HG03457 (cell line): ENCODE measurements at regions not wholly inside any gene's neighbourhood (a gene's known extent, or its start where the extent isn't known, plus 50 kb on each side); places are given as distances from the start of the nearest gene placed in this dataset.
A peak's percentile ranks its signal among the peaks of the same experiment; 100 is the strongest.

Experiments used
- ATAC-seq: cut with Tn5 transposase; IDR thresholded peaks from one replicate; pipeline ENCODE4 v1.9.1; 2021; ENCODE audit warnings: moderate number of reproducible peaks; ENCODE audit not compliant: unreplicated experiment

DNA sequence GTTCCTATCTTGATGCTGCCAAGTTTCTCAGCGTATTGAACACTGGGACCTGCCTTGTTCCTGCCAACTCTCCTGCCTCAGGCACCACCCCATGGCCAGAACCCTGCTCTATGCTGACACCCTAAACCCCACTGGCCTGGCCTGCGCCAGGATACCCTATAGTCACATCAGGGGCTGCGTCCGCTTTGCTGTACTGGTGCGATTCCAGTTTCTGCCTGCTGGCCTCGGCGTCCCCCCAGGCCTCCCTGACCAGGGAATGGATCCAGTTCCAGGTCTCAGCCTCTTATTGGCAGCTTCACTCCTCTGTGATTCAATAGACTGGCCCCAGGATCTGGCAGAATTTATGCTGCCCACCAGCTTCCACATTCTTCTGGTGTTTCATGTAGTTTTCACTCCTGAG lies 55.0 kb downstream of the GPR6 start:
- no peak for ATAC-seq

DNA sequence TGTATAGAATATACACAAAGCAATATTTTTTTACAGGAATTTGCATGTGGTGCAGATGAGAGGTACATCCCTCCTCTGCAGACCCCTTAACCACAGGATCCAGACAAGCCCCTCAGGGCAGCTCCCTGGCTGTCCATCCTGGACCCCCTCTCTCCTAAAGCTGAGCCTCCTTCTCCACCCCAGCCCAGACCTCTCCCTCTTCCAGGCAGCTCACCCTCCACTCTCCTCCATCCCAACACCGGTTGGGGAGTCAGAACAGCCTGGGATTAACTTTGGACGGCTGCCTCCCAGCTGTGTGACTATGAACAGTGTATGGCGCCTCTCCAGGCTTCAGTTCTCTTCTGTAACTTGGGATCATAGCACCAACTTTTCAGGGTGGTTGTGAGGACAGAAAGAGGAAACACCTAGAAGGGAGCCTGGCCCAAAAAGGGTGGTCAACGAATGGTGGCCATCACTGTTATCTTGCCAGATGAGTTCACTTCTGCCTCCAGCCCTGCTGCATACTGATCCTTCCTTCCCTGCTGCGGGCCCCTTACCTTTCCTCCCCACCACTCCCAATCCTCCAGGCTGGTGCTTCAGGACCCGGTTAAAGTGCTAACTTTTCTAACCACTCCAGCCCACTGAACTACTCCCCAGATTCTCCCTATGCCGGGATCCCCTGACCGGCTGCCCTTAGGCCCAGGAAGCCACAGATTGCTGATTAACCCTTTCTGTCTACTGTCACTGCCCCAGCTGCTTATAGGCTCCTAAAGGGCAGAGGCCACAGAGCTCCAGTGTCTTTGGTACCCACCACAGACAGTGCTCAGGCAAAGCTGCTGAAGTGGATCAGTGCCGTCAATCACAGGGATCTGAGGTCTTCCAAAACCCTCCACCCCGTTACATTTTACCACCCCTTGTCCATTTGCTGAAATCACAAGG lies 55.9 kb downstream of the GPR6 start:
- ATAC-seq, result no peak

DNA sequence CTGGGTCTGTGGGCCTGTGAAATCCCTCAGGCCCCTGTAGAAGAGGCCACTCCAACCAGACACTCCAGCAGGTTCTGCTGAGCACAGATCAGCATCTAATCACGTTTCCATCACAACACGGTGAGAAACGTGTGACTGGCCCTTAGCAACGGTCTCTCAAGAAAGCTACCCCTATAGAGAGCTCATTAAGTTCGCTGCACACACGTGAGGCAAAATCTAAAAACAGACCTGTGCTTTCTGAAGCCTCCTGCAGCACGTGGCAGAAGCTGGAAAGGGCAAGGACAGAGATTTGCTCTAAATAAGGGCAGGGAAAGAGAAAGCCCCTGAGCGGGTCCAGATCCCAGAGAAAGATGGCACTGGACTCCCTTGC lies 56.5 kb downstream of the GPR6 start:
- no peak for ATAC-seq

DNA sequence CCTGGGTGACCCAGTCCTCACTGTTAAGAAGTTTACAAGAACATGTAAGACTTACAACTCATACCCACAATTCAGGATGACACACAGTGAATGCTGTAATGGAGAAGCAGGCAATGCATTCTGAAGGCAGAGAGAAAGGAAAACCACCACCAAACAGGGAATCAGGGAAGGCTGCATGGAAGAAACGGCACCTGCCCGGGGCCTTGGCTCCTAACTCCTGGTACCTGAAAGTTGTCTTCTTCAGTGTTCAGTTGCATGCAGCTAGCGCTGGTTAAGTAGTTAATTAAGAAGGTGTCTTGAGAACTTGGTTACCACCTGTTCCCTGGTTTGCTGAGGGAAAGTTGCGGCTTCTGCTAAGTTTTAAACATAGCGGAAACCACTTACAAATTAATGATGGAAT lies 57.2 kb downstream of the GPR6 start:
- no peak for ATAC-seq

DNA sequence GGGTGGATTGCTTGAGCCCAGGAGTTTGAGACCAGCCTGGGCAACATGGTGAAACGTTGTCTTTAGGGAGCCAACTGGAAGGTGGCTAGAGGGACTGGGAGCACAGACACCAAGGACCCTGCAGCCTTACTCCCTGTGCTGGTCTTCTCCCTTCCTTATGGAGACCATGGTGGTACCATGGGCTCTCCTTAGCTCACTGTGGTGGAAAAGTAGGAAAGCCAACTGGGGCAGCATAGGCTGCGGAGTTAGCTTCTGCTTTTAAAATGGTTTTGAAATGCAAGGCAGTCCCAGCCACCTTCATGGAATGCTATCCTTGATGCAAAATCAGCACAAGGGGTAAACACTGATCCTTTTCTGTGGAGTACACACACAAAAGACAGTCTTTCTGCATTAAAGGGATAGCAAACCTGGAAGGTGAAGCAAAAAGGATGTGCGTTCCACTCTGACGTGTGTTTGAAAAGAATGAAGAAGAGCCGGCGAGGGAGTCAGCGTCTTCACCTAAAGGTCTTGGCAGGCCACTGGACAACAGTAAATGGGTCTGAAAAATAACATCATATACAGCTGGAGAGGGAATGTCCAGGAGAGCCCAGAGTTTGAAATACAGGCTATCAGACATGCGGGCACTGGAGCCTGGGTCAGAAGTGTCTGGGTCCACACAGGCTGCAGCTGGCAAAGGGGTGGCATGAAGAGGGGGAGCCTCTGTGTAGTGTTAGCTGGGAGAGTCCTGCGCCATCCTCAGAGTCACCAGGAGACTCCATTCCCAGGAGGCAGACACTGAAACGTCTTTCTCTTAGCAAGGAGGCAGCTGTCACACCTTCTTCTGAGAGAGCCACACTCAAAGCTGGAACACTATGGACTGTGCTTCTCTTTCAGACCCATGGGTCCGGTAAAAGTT lies 58.5 kb downstream of the GPR6 start:
- no peak for ATAC-seq

DNA sequence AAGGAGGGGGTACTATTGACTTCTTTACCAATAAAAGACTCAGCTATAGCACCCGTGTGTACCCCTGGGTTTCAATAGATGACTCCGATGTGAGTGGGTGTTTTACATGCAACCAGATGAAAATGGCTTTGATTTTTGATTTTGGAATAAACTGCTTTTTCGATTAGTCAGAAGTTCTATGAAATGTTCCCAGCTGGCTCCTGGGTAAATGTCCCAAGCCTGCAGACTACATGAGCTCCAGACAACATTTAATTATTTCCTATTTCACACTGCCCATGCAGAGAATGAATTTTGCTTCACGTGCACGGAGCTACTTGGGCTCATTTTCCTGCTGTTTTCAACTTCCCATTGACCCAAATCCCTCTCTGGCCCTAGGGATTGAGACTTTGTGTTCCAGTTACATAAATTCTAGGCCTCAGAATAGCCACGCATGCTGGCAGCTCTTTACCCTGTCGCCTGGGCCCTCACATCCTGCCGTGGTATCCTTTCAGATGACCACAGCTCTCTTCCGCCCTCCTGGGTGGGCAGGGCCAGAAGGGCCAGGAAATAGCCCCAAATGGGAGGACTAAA lies 59.7 kb downstream of the GPR6 start:
- ATAC-seq, result no peak

DNA sequence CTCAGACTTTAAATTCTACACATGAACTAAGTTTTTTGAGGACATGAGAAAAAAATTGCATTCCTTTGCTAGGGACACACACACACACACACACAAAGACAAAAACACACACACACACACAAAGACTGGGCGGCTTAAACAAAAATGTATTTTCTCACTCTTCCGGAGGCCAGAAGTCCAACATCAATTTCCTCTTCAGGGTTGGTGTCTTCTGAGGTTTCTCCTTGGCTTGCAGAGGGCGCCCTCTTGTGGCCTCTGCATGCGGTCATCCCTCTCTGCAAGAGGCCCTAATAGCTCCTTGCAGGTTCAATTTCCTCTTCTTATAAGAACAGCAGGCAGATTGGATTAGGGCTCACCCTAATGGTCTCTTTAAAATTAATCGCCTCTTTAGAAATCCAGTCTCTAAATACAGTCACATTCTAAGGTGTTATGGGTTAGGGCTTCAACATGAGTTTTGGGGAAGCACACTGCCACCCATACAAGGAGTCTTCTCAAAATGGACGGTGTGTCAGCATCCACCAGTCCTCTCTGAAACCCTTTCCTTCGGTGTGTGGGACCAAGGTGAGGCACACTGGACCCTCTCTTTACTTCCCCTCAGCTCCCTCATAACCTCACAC lies 61.4 kb downstream of the GPR6 start:
- ATAC-seq, result peak; percentile 83

DNA sequence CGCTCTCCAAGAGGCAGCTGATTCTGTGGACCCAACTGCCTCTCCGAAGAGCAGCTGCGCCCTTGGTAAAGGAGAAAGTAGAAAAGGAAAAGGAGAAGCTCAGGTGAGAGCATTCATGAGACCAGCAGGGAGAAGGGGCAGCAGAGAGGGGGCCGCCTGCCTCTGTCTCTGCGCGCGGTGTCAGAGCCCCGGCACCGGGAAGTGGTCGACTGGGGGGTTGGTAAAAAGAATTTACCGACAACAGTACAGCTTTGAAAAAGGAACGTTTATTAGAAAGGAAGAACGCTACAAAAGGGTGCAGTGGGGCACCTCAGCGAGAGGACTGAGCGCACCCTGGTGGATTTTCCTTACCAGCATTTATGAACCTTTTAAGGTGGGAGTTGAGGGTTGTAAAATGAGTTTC lies 61.9 kb downstream of the GPR6 start:
- peak; percentile 30 for ATAC-seq

DNA sequence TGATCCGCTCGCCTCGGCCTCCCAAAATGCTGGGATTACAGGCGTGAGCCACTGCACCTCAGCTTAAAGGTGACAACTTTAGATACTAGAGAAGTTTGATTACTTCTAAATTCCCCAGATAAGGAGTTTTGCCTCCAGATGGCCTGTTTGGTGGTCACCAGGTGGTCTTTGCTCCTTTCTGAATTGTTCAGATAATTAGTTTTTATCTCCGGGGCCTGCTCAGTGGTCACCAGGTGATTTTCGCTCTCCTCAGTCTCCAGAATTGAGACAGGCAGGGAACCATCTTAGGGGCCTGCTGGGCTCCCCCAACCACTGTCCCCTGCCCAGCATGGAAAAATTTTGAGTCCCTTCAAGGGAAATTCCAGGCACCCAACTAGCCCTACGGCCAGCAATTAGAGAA lies 62.6 kb downstream of the GPR6 start:
- no peak for ATAC-seq

DNA sequence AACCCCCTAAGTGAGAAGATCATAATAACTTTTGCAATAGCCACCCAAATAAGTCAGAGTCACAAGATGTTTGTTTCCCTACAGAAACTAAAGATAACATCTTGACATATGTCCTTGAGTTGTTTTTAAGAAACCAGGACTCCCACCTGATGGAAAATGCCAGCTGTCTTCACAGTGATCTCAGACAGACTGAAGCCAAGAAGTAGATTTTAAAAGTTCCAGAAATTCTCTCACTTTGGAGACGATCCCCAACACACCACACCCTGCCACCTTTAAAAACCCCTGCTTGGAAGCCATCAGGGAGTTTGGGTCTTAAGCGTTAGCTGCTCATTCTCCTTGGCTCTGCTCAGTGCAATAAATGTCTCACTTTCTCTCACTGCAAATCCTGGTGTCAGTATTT lies 63.0 kb downstream of the GPR6 start:
- ATAC-seq, result no peak

DNA sequence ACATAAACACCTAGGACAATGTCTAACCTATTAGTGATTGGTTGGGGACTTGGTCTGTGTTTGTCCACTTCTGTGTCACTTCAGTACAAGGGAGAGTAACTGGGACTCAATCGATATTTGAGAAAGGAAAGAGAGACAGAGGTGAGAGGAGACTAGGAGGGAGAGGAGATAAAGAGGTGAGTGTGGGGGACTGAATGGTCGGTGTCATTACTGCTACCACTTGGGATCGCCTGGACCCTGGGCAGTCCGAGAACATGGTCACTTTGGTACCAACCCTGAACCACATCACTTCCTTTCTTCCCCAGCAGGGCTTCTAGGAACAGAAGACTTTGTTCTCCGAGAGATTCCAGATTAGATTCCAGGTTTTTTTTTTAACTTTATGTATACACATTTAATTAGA lies 63.7 kb downstream of the GPR6 start:
- ATAC-seq, result no peak

DNA sequence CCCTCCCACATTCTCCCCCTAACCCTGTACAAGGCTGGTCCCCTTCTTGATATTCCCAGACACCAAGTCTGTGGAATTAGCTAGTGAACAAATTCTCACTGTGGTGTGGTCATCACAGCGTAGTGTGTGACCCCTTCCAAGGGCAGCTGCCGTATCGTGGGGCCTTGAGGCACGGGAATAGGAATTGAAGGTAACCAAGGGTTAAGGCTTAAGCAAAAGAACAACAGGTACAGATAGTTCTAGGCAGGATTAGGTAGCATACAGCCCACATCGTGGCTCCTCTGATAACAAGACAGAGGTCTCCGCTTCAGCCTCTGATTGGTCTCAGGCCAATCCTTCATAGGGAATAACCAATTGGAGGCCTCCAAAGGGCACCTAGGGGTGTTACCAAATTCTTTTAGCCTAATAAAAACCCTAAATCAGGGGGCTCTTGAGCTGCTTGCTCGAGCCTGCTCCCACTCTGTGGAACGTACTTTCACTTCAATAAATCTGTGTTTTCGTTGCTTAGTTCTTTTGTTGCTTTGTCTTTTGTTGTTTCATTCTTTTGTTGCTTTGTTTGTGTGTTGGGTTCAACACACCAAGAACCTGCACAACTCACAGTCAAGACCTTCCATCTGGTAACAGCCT lies 64.7 kb downstream of the GPR6 start:
- no peak for ATAC-seq

DNA sequence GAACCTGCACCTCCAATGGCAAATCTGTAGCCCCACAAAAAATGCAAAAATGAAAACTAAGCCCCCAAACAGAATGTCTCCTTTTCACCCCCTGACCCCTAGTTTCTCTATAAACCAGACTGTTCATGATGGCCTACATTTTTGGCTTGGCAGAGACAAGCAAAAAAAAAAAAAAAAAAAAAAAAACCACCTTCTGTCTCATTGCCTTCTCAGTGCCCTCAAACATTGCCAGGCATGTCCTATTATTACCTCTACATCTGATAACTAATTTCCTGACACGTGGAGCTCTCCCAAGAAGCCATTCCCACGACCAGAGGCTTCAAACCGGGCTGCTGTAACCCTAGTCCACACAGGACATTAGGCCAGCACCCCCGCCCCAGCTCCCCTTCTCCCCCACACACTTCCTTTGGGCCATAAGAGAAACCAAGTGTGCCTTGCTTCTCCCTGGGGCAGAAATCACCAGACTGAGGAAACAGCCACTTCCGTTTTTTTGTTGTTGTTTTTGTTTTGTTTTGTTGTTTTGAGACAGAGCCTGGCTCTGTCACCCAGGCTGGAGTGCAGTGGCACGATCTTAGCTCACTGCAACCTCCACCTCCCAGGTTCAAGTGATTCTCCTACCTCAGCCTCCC lies 65.4 kb downstream of the GPR6 start:
- ATAC-seq, result no peak

DNA sequence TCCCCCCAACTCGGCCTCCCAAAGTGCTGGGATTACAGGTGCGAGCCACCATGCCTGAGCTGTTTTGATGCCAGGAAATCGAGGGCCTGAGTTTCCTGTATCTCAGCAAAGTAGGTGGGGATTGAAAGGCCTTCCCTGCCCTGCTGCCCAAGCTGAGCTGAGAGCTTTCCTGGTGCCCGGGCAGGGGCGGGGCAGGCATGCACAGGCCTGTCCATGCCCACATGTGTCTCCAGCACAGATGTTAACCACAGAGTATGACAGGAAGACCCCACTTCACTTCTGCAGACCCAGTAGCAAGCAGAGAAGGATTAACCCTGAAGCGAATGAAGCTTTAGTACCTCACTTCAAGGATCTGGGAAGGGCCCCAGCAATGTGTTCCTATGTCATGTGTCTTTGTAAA lies 66.0 kb downstream of the GPR6 start:
- no peak for ATAC-seq

DNA sequence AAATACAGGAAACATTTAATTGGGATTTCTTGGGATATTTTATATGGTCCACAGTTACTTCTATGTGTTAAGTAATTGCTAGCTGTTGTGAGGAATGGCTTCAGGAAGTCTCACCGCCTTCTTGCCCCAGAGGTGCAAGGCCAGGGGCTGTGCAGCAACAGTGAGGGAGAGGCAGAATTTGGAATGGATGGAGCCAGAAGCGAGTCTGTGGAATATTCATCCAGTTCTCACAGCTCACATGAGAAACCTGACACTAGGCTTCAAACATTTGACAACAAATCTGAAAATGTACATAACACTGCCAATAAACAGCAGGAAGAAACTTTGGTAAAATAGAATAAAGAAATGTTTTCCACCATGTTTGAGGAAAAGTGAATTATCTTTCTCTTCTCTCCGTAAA lies 66.5 kb downstream of the GPR6 start:
- no peak for ATAC-seq

DNA sequence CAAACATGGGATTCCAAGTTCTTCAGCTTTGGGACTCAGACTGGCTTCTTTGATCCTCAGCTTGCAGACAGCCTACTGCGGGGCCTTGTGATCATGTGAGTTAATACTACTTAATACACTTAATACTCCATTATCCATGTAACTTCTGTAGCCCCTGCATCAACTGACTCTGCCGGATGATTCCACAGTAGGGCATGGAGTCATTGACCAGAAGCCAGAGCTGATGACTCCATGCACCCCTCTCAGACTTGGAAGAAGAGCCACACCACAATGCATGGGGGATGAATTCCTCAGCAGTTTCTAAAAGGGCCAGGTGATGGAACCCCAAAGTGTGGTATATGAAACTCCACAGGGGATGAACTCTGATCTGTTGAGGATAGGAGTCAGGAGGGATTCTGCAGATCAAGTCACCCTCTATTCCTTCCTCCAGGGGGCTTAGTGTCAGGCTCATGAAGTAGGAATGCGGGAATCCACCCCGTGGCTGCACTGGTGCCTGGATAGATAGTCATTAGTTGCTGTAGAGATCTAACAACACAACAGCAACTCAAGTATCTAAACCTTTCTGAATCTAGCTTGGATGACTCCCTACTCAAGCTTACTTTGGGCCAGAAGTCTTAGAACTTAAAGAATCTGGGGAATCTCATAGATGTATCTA lies 70.2 kb downstream of the GPR6 start:
- ATAC-seq, result no peak

DNA sequence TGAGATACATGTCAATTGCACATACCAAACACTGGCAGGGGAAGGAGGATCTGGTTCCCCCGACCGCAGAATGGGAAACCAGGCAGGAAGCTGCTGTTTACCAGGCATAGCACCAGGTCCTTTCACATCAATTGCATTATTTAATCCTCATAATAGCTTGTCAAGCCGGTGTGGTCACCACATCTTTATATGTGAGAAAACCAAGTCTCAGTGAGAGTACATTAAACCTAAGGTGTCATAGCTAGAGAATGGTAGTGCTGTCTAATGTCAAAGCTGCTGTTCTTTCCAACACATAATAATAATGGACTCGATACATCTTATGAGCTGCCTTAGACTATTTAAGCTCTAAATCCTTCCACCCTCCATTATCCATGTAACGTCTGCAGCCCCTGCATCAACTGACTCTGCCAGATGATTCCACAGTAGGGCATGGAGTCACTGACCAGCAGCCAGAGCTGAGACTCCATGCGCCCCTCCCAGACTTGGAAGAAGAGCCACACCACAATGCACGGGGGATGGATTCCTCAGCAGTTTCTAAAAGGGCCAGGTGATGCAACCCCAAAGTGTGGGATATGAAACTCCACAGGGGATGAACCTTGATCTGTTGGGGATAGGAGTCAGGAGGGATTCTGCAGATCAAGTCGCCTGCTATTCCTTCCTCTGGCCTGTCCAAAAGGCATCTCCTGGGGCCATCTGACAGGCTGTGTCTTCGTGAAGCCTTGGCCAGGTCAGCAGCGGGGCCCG lies 71.8 kb downstream of the GPR6 start:
- no peak for ATAC-seq
